Activated naive CD4-positive, alpha-beta T cell treated with anti-CD3 and anti-CD28 coated beads for 36 hours (primary cell): ENCODE measurements at regions not wholly inside any gene's neighbourhood (a gene's known extent, or its start where the extent isn't known, plus 50 kb on each side); places are given as distances from the start of the nearest gene placed in this dataset.

Experiments
- CTCF ChIA-PET: fragments of 350-600 bp; sonication (Branson Sonifier 250); formaldehyde crosslinking; loops from one replicate; lab custom pipeline; 2021; ENCODE audit warnings: antibody characterized with exemption; lab: Charles Lee
- DNase-seq: peaks from one replicate; pipeline ENCODE4 v3.0.0-alpha.2; 2020
- H3K27ac Mint-ChIP-seq: one replicate; pipeline ENCODE4 v1.8.0; 2021; ENCODE audit warnings: mild to moderate bottlenecking, mixed read lengths
- H3K27me3 Mint-ChIP-seq: one replicate; pipeline ENCODE4 v1.8.0; 2021; ENCODE audit warnings: low read depth, mixed read lengths
- H3K36me3 Mint-ChIP-seq: one replicate; pipeline ENCODE4 v1.8.0; 2021; ENCODE audit warnings: low read depth, mixed read lengths
- H3K4me1 Mint-ChIP-seq: one replicate; pipeline ENCODE4 v1.8.0; 2021; ENCODE audit warnings: low read depth, mixed read lengths
- H3K4me3 Mint-ChIP-seq: one replicate; pipeline ENCODE4 v1.8.0; 2021; ENCODE audit warnings: mild to moderate bottlenecking, moderate library complexity, mixed read lengths
- H3K9me3 Mint-ChIP-seq: one replicate; pipeline ENCODE4 v1.8.0; 2021; ENCODE audit warnings: mixed read lengths
- intact Hi-C: fragments of 100-400 bp; cut with micrococcal nuclease; formaldehyde crosslinking; loops from one replicate; pipeline ENCODE4 v1.15.1; 2023

DNA sequence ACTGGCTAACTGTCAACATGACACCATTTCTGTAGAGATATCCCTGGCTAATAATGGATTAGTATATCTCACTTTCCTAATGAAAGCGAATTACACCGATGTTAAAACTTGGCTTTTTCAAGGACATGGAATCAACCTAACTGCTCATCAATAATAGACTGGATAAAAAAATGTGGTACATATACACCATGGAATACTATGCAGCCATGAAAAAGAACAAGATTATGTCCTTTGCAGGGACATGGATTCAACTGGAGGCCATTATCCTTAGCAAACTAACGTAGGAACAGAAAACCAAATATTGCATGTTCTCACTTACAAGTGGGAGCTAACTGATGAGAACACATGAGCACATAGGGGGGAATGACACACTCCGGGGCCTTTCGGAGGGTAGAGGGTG lies 62.6 kb downstream of the ZIC1 start:
- H3K36me3 Mint-ChIP-seq: peaks cover 3% of the 10 kb centered on the region
- H3K27ac Mint-ChIP-seq: no peak overlapping the region
- CTCF ChIA-PET: no interaction called here
- no peaks in the 10 kb centered on the region for H3K27me3 Mint-ChIP-seq
- H3K4me1 Mint-ChIP-seq: no peaks in the 10 kb centered on the region
- peaks cover 5% of the 10 kb centered on the region for H3K9me3 Mint-ChIP-seq
- H3K4me3 Mint-ChIP-seq: no peak overlapping the region
- DNase-seq: no peak
- intact Hi-C loops: no loop called here

GRCh38 chr3:147472846-147473245 lies 63.7 kb downstream of the ZIC1 start:
- Mint-ChIP-seq H3K4me3 (no peak overlapping the region), H3K27me3 (no peaks in the 10 kb centered on the region), H3K27ac (no peak overlapping the region), H3K36me3 (peaks cover 3% of the 10 kb centered on the region), H3K9me3 (peaks cover 4% of the 10 kb centered on the region), H3K4me1 (no peaks in the 10 kb centered on the region)
- intact Hi-C loops: no loop called here
- no peak for DNase-seq
- CTCF ChIA-PET: no interaction called here

DNA sequence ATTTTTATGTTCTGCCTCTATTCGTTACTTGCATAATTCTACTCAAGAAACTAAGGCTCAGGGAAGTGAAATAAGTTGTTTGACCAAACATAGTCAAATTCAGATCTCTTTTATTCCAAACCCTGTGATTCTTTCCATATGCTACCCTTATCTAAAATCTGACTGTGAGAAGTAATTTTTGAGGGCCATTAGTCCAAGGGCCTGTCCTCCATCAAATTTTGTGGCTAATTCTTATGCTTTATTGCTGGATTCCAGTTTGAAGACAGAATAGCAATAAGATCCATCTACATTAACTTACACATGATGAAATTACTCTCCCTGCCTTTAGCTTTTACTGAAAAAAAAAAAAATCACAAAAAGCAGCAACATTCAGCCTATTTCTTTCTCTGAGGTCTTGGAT lies 74.0 kb downstream of the ZIC1 start:
- H3K9me3 Mint-ChIP-seq: no peaks in the 10 kb centered on the region
- H3K27me3 Mint-ChIP-seq: no peaks in the 10 kb centered on the region
- H3K4me1 Mint-ChIP-seq: no peaks in the 10 kb centered on the region
- CTCF ChIA-PET: no interaction called here
- H3K4me3 Mint-ChIP-seq: no peak overlapping the region
- intact Hi-C loops: no loop called here
- H3K27ac Mint-ChIP-seq: no peak overlapping the region
- DNase-seq: no peak
- H3K36me3 Mint-ChIP-seq: no peaks in the 10 kb centered on the region

DNA sequence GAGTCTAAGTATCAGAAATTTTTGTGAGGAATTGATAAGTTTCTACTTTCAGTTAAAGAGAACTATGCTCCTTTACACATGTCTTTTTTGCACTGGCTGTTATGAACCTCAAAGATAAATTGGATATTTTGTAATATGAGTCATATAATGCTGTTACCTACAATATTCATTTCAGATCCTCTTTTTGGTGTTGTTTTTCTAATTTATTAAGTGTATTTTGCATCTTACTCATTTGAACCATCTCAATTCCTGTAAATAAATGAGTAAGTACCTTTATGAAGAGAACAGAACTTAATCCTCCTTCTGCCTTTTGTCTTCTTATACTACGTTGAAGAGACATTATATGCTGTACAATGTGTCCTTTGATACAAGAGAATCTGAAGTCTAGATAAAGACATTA lies 74.4 kb downstream of the ZIC1 start:
- CTCF ChIA-PET: interaction anchor here (0.7 kb wide), 1 partner anchor 581 kb away, joined by 5 read pairs; no protein-coding TSS in a partner anchor
- no peaks in the 10 kb centered on the region for H3K9me3 Mint-ChIP-seq
- no peaks in the 10 kb centered on the region for H3K4me1 Mint-ChIP-seq
- no peak overlapping the region for H3K4me3 Mint-ChIP-seq
- H3K27me3 Mint-ChIP-seq: no peaks in the 10 kb centered on the region
- DNase-seq: no peak
- intact Hi-C loops: no loop called here
- no peak overlapping the region for H3K27ac Mint-ChIP-seq
- no peaks in the 10 kb centered on the region for H3K36me3 Mint-ChIP-seq

- Mint-ChIP-seq H3K27me3 (no peaks in the 10 kb centered on the region), H3K36me3 (no peaks in the 10 kb centered on the region), H3K4me3 (no peak overlapping the region), H3K9me3 (peaks cover 1% of the 10 kb centered on the region), H3K27ac (no peak overlapping the region), H3K4me1 (no peaks in the 10 kb centered on the region)
- CTCF ChIA-PET: no interaction called here
- intact Hi-C loops: no loop called here
- no peak for DNase-seq
Observed at GRCh38 chr3:147493065-147493464, 83.9 kb downstream of the ZIC1 start.

- Mint-ChIP-seq H3K4me1 (no peaks in the 10 kb centered on the region), H3K4me3 (no peak overlapping the region), H3K36me3 (no peaks in the 10 kb centered on the region), H3K27me3 (no peaks in the 10 kb centered on the region), H3K27ac (no peak overlapping the region), H3K9me3 (peaks cover 1% of the 10 kb centered on the region)
- intact Hi-C loops: no loop called here
- CTCF ChIA-PET: no interaction called here
- DNase-seq: no peak
Observed at GRCh38 chr3:147493666-147494065, 84.5 kb downstream of the ZIC1 start.

GRCh38 chr3:147497286-147497685 lies 88.1 kb downstream of the ZIC1 start:
- intact Hi-C loops: no loop called here

GRCh38 chr3:147507638-147508286 lies 98.6 kb downstream of the ZIC1 start:
- no peak for DNase-seq
- CTCF ChIA-PET: interaction anchor here (0.6 kb wide), 1 partner anchor 227 kb away, joined by 5 read pairs; no protein-coding TSS in a partner anchor
- Mint-ChIP-seq H3K9me3 (no peaks in the 10 kb centered on the region), H3K4me1 (no peaks in the 10 kb centered on the region), H3K27me3 (no peaks in the 10 kb centered on the region), H3K4me3 (no peak overlapping the region), H3K27ac (no peak overlapping the region), H3K36me3 (no peaks in the 10 kb centered on the region)
- intact Hi-C loops: no loop called here

More at GRCh38 chr3:147497286-147497685, 88.1 kb downstream of the ZIC1 start:
- Mint-ChIP-seq H3K9me3 (peaks cover 1% of the 10 kb centered on the region), H3K36me3 (no peaks in the 10 kb centered on the region), H3K4me3 (no peak overlapping the region), H3K27me3 (no peaks in the 10 kb centered on the region), H3K27ac (no peak overlapping the region), H3K4me1 (no peaks in the 10 kb centered on the region)
- DNase-seq: no peak
- CTCF ChIA-PET: no interaction called here

DNA sequence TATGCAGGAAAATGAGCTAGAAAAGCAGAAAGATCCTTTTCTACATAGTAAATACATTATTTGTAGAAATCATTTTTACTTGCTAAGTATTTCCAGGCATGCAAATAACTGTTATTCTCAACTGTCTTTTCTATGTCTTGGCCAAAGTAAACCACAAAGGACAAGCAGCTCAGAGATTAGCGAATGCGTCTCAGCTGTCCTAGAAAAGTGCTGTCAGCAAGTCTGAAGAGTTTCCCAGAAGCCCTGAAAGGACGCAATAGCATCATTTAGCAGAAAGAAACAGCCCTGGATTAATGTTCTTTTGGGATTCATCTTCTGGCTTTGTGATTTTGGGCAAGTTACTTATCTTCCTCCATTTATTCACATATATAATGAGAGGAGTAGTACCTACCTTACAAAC lies 100.3 kb downstream of the ZIC1 start:
- intact Hi-C loops: no loop called here
- no peaks in the 10 kb centered on the region for H3K27me3 Mint-ChIP-seq
- H3K27ac Mint-ChIP-seq: no peak overlapping the region
- no peaks in the 10 kb centered on the region for H3K36me3 Mint-ChIP-seq
- H3K4me1 Mint-ChIP-seq: no peaks in the 10 kb centered on the region
- CTCF ChIA-PET: no interaction called here
- DNase-seq: no peak
- no peak overlapping the region for H3K4me3 Mint-ChIP-seq
- H3K9me3 Mint-ChIP-seq: no peaks in the 10 kb centered on the region

GRCh38 chr3:147513785-147514184 lies 104.6 kb downstream of the ZIC1 start:
- H3K4me3 Mint-ChIP-seq: no peak overlapping the region
- H3K27ac Mint-ChIP-seq: no peak overlapping the region
- DNase-seq: no peak
- no peaks in the 10 kb centered on the region for H3K36me3 Mint-ChIP-seq
- no peaks in the 10 kb centered on the region for H3K4me1 Mint-ChIP-seq
- H3K27me3 Mint-ChIP-seq: no peaks in the 10 kb centered on the region
- H3K9me3 Mint-ChIP-seq: no peaks in the 10 kb centered on the region
- intact Hi-C loops: no loop called here
- CTCF ChIA-PET: no interaction called here

GRCh38 chr3:147514366-147515160 lies 105.4 kb downstream of the ZIC1 start:
- H3K9me3 Mint-ChIP-seq: no peaks in the 10 kb centered on the region

DNA sequence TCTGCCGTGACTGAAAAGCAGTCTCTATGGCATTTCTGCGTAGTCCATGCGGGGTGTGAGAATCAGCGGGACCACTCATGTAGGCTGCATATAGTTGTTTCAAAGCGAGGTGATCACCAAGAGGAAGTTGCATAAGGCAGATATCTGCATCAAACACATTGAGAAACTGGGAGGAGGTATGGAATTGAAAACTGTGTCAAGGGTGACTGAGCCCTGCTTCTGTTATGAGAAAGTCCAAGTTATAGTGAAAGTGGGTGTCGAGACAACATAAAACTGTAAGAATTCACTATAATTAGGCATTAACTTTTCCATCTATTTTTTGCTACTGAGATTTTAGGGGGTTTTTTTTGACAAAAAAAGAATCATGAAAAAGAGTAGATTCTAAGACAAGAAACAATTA lies 109.3 kb downstream of the ZIC1 start:
- CTCF ChIA-PET: no interaction called here
- intact Hi-C loops: no loop called here
- Mint-ChIP-seq H3K36me3 (no peaks in the 10 kb centered on the region), H3K4me1 (no peaks in the 10 kb centered on the region), H3K27ac (no peak overlapping the region), H3K27me3 (no peaks in the 10 kb centered on the region), H3K4me3 (no peak overlapping the region), H3K9me3 (no peaks in the 10 kb centered on the region)
- DNase-seq: no peak

More at GRCh38 chr3:147514366-147515160, 105.4 kb downstream of the ZIC1 start:
- Mint-ChIP-seq H3K4me3 (no peak overlapping the region), H3K27me3 (no peaks in the 10 kb centered on the region), H3K36me3 (no peaks in the 10 kb centered on the region), H3K27ac (no peak overlapping the region), H3K4me1 (no peaks in the 10 kb centered on the region)
- DNase-seq: no peak
- CTCF ChIA-PET: no interaction called here
- intact Hi-C loops: no loop called here

GRCh38 chr3:147521646-147522045 lies 112.5 kb downstream of the ZIC1 start:
- no peaks in the 10 kb centered on the region for H3K27me3 Mint-ChIP-seq
- DNase-seq: no peak
- no peaks in the 10 kb centered on the region for H3K36me3 Mint-ChIP-seq
- intact Hi-C loops: no loop called here
- no peaks in the 10 kb centered on the region for H3K4me1 Mint-ChIP-seq
- CTCF ChIA-PET: no interaction called here
- peaks cover 6% of the 10 kb centered on the region for H3K9me3 Mint-ChIP-seq
- no peak overlapping the region for H3K27ac Mint-ChIP-seq
- no peak overlapping the region for H3K4me3 Mint-ChIP-seq
